B cell (primary cell): ENCODE measurements at regions not wholly inside any gene's neighbourhood (a gene's known extent, or its start where the extent isn't known, plus 50 kb on each side); places are given as distances from the start of the nearest gene placed in this dataset.

ENCODE experiments used
- ATAC-seq: fragments of 200-7000 bp; cut with Tn5 transposase; one replicate; pipeline ENCODE4 v1.10.0; 2021; ENCODE audit warnings: low read depth, mild to moderate bottlenecking, moderate number of reproducible peaks, moderate library complexity
- CTCF ChIA-PET: fragments of 350-600 bp; sonication (Branson Sonifier 250); formaldehyde crosslinking; loops from one replicate; lab custom pipeline; 2021; ENCODE audit warnings: antibody characterized with exemption, inconsistent platforms; lab: Charles Lee
- POLR2A ChIA-PET: fragments of 350-600 bp; sonication (Branson Sonifier 250); formaldehyde crosslinking; loops from one replicate; lab custom pipeline; 2021; ENCODE audit warnings: antibody characterized with exemption; lab: Charles Lee
- DNase-seq: peaks from one replicate; pipeline ENCODE4 v3.0.0; 2013
- H2AFZ ChIP-seq: 2 replicates; pipeline ENCODE4 v1.6.1; 2012; ENCODE audit warnings: mild to moderate bottlenecking, low read depth, low read length; ENCODE audit not compliant: insufficient read depth, poor library complexity, severe bottlenecking
- H3K27ac ChIP-seq, 2 donors: 1 replicate in 1 of 2; 2 replicates in 1 of 2; pipeline ENCODE4 v1.5.1; 2012 to 2013; ENCODE audit warnings: low read length in 2 of 2, mild to moderate bottlenecking in 2 of 2, moderate library complexity in 1 of 2
- H3K27me3 ChIP-seq, 4 experiments: fragments of 200-600 bp in 1 of 4; sonication (generic) in 1 of 4; replicated peaks in 1 of 4; 1 replicate in 2 of 4; 2 replicates in 2 of 4; pipeline versions ENCODE4 v1.6.1 to v1.7.0; 2013 to 2016; ENCODE audit warnings: low read length in 3 of 4, mild to moderate bottlenecking in 2 of 4, mixed read lengths in 1 of 4, moderate library complexity in 1 of 4; ENCODE audit not compliant: insufficient read depth in 4 of 4, control insufficient read depth in 3 of 4; ENCODE audit errors: control extremely low read depth in 1 of 4
- H3K36me3 ChIP-seq, 2 experiments: replicated peaks in 1 of 2; 1 replicate in 1 of 2; 2 replicates in 1 of 2; pipeline versions ENCODE4 v1.6.1 to v1.7.1; 2013; ENCODE audit warnings: low read length in 1 of 2; ENCODE audit not compliant: insufficient read depth in 2 of 2, control insufficient read depth in 1 of 2; ENCODE audit errors: control extremely low read depth in 1 of 2, extremely low read depth in 1 of 2
- H3K4me1 ChIP-seq, 2 donors: fragments of 200-600 bp in 1 of 2; sonication (generic) in 1 of 2; 1 replicate in 1 of 2; 2 replicates in 1 of 2; pipeline versions ENCODE4 v1.5.1 to v1.6.1; 2013 to 2017; ENCODE audit warnings: low read length in 2 of 2; ENCODE audit not compliant: control insufficient read depth in 2 of 2, insufficient read depth in 2 of 2
- H3K4me2 ChIP-seq: replicated peaks from 2 replicates; pipeline ENCODE3; 2012; ENCODE audit warnings: mild to moderate bottlenecking, low read depth, low read length; ENCODE audit not compliant: poor library complexity, severe bottlenecking
- H3K4me3 ChIP-seq, 5 experiments: fragments of 200-600 bp in 1 of 5; sonication (generic) in 1 of 5; 1 replicate in 3 of 5; 2 replicates in 2 of 5; pipeline versions ENCODE4 v1.5.1 to v1.7.0; 2011 to 2016; ENCODE audit warnings: low read length in 4 of 5, mild to moderate bottlenecking in 4 of 5, low read depth in 2 of 5, control low read depth in 1 of 5, moderate library complexity in 1 of 5; ENCODE audit not compliant: insufficient read depth in 1 of 5; ENCODE audit errors: control extremely low read depth in 1 of 5, extremely low read depth in 1 of 5
- H3K79me2 ChIP-seq: fragments of 200-600 bp; sonication (generic); one replicate; pipeline ENCODE4 v1.6.0; 2016; ENCODE audit warnings: low read length; ENCODE audit not compliant: control insufficient read depth, insufficient read depth
- H3K9ac ChIP-seq: fragments of 200-600 bp; sonication (generic); 2 replicates; pipeline ENCODE4 v1.6.1; 2017; ENCODE audit warnings: mild to moderate bottlenecking, low read length, moderate library complexity
- H3K9me3 ChIP-seq, 3 donors: one replicate each; pipeline versions ENCODE4 v1.6.1 to v1.7.1; 2013; ENCODE audit warnings: low read length in 2 of 3; ENCODE audit not compliant: control insufficient read depth in 2 of 3, insufficient read depth in 1 of 3; ENCODE audit errors: control extremely low read depth in 1 of 3
- H4K20me1 ChIP-seq: 2 replicates; pipeline ENCODE4 v1.6.0; 2012; ENCODE audit warnings: mild to moderate bottlenecking, low read length; ENCODE audit not compliant: insufficient read depth, control insufficient read depth, poor library complexity, severe bottlenecking
- H3K27ac Mint-ChIP-seq: one replicate; pipeline ENCODE4 v1.8.0; 2021; ENCODE audit warnings: mixed read lengths
- H3K27me3 Mint-ChIP-seq: one replicate; pipeline ENCODE4 v1.8.0; 2021; ENCODE audit warnings: mixed read lengths
- H3K4me1 Mint-ChIP-seq: one replicate; pipeline ENCODE4 v1.8.0; 2021; ENCODE audit warnings: mixed read lengths
- H3K4me3 Mint-ChIP-seq: one replicate; pipeline ENCODE4 v1.8.0; 2021; ENCODE audit warnings: mixed read lengths
- H3K9me3 Mint-ChIP-seq: one replicate; pipeline ENCODE4 v1.8.0; 2022; ENCODE audit warnings: mixed read lengths; ENCODE audit not compliant: insufficient read depth
- EZH2 ChIP-seq: IDR thresholded peaks from 2 replicates; pipeline ENCODE4 v1.6.1; 2012; ENCODE audit warnings: borderline replicate concordance, low read depth, mild to moderate bottlenecking, moderate library complexity, low read length; ENCODE audit not compliant: insufficient read depth, poor library complexity, severe bottlenecking
- WGBS: methylation state at CpG from one replicate; pipeline ENCODE4 v1.1.5; 2013; ENCODE audit warnings: missing lambda C conversion rate; ENCODE audit not compliant: insufficient coverage; 5-methylcytosine and 5-hydroxymethylcytosine counted together
- intact Hi-C: fragments of 100-400 bp; cut with micrococcal nuclease; formaldehyde crosslinking; loops from one replicate; pipeline ENCODE4 v1.10.0; 2022
- TF ChIP-seq, protein P1 (sequence below): fragments of 200-600 bp; IDR thresholded peaks from one replicate; pipeline ENCODE4 v1.8.0; 2022; ENCODE audit warnings: antibody characterized with exemption, mild to moderate bottlenecking

DNA sequence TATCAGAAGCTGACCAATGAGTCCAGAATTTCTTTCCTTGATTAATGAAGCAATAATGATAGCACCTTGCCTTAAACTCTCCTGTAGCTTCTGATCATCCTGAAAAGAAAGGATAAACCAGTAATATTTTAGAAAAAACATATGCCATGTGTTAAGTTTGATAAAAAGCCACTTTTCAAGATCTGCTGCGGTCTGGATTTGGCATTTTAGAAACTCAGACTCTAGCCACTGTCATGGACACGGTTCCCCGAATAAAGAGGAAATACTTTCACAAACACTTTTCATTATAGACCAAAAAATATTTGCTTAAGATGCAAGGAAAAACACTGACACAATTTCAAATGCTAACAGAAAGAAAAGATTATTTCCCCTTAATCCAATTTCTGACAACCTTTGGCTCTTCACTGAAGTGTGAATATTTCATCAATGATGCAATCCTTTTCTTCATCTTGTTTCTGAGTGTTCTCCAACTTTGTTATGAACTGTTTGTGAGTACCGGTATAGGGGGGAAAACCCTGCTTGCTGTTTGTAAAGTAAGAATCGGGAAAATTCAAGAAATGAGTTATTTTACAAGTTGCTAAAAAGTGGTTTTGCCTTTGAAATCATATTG is 329.5 kb downstream of the CRPPA start:
- Mint-ChIP-seq H3K27ac (no peak overlapping the region), H3K27me3 (no peaks in the 10 kb centered on the region), H3K4me1 (no peaks in the 10 kb centered on the region), H3K4me3 (no peak overlapping the region), H3K9me3 (no peaks in the 10 kb centered on the region)
- H3K27ac ChIP-seq: no peak overlapping the region
- CTCF ChIA-PET: no interaction called here
- no peak overlapping the region for H3K4me2 ChIP-seq
- no CpG with 5 or more reads among the region's 5 CpGs for WGBS
- ATAC-seq (no peak), DNase-seq (no peak)
- intact Hi-C loops: no loop called here
- no peak overlapping the region for H3K9ac ChIP-seq
- no peaks in the 10 kb centered on the region for H3K36me3 ChIP-seq
- no peaks in the 10 kb centered on the region for H3K9me3 ChIP-seq
- no peaks in the 10 kb centered on the region for H3K27me3 ChIP-seq
- TF ChIP-seq, protein P1, sequence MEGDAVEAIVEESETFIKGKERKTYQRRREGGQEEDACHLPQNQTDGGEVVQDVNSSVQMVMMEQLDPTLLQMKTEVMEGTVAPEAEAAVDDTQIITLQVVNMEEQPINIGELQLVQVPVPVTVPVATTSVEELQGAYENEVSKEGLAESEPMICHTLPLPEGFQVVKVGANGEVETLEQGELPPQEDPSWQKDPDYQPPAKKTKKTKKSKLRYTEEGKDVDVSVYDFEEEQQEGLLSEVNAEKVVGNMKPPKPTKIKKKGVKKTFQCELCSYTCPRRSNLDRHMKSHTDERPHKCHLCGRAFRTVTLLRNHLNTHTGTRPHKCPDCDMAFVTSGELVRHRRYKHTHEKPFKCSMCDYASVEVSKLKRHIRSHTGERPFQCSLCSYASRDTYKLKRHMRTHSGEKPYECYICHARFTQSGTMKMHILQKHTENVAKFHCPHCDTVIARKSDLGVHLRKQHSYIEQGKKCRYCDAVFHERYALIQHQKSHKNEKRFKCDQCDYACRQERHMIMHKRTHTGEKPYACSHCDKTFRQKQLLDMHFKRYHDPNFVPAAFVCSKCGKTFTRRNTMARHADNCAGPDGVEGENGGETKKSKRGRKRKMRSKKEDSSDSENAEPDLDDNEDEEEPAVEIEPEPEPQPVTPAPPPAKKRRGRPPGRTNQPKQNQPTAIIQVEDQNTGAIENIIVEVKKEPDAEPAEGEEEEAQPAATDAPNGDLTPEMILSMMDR: no peak
- TF ChIP-seq EZH2: no peak
- no peak overlapping the region for H3K4me3 ChIP-seq
- no peaks in the 10 kb centered on the region for H4K20me1 ChIP-seq
- POLR2A ChIA-PET: no interaction called here
- H3K79me2 ChIP-seq: no peaks in the 10 kb centered on the region
- no peak overlapping the region for H2AFZ ChIP-seq
- H3K4me1 ChIP-seq: no peaks in the 10 kb centered on the region

DNA sequence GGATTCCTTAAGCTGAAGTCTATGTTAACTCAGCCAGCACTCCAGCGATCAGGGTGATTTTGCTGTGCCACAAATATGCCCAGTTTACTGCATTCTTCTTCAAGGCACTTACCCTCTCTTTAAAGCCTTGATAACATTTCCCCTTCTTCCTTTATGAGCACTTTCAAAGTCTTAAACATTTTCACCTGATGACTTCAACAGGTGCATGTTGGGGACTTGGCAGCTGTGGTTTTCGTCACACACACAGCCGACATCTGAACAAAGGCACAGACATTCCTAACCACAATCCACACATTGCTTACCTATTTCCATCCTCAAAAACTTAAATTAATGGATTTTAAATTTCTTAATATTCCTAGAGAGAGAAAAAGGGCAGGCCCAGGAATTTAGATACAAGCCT is 331.5 kb downstream of the CRPPA start:
- H3K27ac Mint-ChIP-seq: no peak overlapping the region

More for the DNA sequence above, 331.5 kb downstream of the CRPPA start:
- ChIA-PET POLR2A (no interaction called here), CTCF (no interaction called here)
- Histone ChIP-seq H4K20me1 (no peaks in the 10 kb centered on the region), H3K9me3 (no peaks in the 10 kb centered on the region), H2AFZ (no peak overlapping the region), H3K36me3 (no peaks in the 10 kb centered on the region), H3K4me2 (no peak overlapping the region), H3K79me2 (no peaks in the 10 kb centered on the region), H3K4me1 (no peaks in the 10 kb centered on the region), H3K4me3 (no peak overlapping the region), H3K27ac (no peak overlapping the region), H3K27me3 (no peaks in the 10 kb centered on the region), H3K9ac (no peak overlapping the region)
- no peak for DNase-seq
- H3K4me1 Mint-ChIP-seq: no peaks in the 10 kb centered on the region
- H3K9me3 Mint-ChIP-seq: no peaks in the 10 kb centered on the region
- WGBS: 100% methylated on average over 2 of the region's 3 CpGs
- intact Hi-C loops: no loop called here
- ATAC-seq: no peak
- no peaks in the 10 kb centered on the region for H3K27me3 Mint-ChIP-seq
- TF ChIP-seq, protein P1: no peak
- no peak for TF ChIP-seq EZH2
- no peak overlapping the region for H3K4me3 Mint-ChIP-seq
